Lower leg skin (tissue), 4 donors: ENCODE measurements at regions not wholly inside any gene's neighbourhood (a gene's known extent, or its start where the extent isn't known, plus 50 kb on each side); places are given as distances from the start of the nearest gene placed in this dataset.

Experiments used
- DNase-seq, 2 donors: peaks; one replicate each; pipeline ENCODE4 v3.0.0-alpha.2; 2019; ENCODE audit warnings: low spot score in 2 of 2
- H3K4me3 ChIP-seq: fragments of 200-600 bp; sonication (generic); 2 replicates; pipeline ENCODE4 v1.5.1; 2017; ENCODE audit warnings: mild to moderate bottlenecking, low read depth; ENCODE audit not compliant: poor library complexity, severe bottlenecking
- CTCF ChIP-seq, 3 donors: fragments of 450-650 bp; IDR thresholded peaks; one replicate each; pipeline ENCODE4 v1.5.1; 2016; ENCODE audit warnings: antibody characterized with exemption in 3 of 3, mild to moderate bottlenecking in 3 of 3, moderate library complexity in 2 of 3
- POLR2A ChIP-seq, 2 donors: fragments of 450-650 bp; IDR thresholded peaks; one replicate each; pipeline ENCODE4 v1.6.1; 2016 to 2017; ENCODE audit warnings: antibody characterized with exemption in 2 of 2, mild to moderate bottlenecking in 1 of 2, moderate library complexity in 1 of 2
- WGBS, 2 donors: methylation state at CpG; one replicate each; pipeline ENCODE4 v1.1.5; 2018; 5-methylcytosine and 5-hydroxymethylcytosine counted together
- intact Hi-C: fragments of 100-400 bp; cut with DNase I; formaldehyde crosslinking; loops from one replicate; pipeline ENCODE4 v1.15.0; 2023; ENCODE audit warnings: low total_unique reads

GRCh38 chr3:25903371-25904129 lies 113.7 kb downstream of the OXSM start:
- WGBS, 2 donors: 87 to 93% methylated on average over 3 of the region's 3 CpGs

GRCh38 chr3:25904206-25904605 lies 114.3 kb downstream of the OXSM start:
- 67 to 74% methylated on average over 3 of the region's 3 CpGs for WGBS, 2 donors
- intact Hi-C loops: no loop called here

More at GRCh38 chr3:25903371-25904129, 113.7 kb downstream of the OXSM start:
- no peak for DNase-seq
- no peak for TF ChIP-seq POLR2A (IDR thresholded peaks at IDR 0.05)
- TF ChIP-seq CTCF (IDR thresholded peaks at IDR 0.05): no peak
- intact Hi-C loops: no loop called here
- no peak overlapping the region for H3K4me3 ChIP-seq

GRCh38 chr3:25906132-25906906 lies 116.4 kb downstream of the OXSM start:
- H3K4me3 ChIP-seq: no peak overlapping the region
- DNase-seq: no peak
- intact Hi-C loops: no loop called here
- TF ChIP-seq POLR2A (IDR thresholded peaks at IDR 0.05): no peak
- TF ChIP-seq CTCF (IDR thresholded peaks at IDR 0.05): no peak
- WGBS, 2 donors: 74 to 75% methylated on average over 4 of the region's 4 CpGs

More at GRCh38 chr3:25904206-25904605, 114.3 kb downstream of the OXSM start:
- no peak for DNase-seq
- no peak overlapping the region for H3K4me3 ChIP-seq
- TF ChIP-seq CTCF (IDR thresholded peaks at IDR 0.05) (no peak), POLR2A (IDR thresholded peaks at IDR 0.05) (no peak)

GRCh38 chr3:25907081-25907480 lies 117.2 kb downstream of the OXSM start:
- H3K4me3 ChIP-seq: no peak overlapping the region
- intact Hi-C loops: no loop called here
- WGBS, 2 donors: 28 to 38% methylated on average over 2 of the region's 2 CpGs
- DNase-seq: no peak
- no peak for TF ChIP-seq POLR2A (IDR thresholded peaks at IDR 0.05)
- no peak for TF ChIP-seq CTCF (IDR thresholded peaks at IDR 0.05)

- WGBS, 2 donors: 73 to 77% methylated on average over 2 of the region's 2 CpGs
- no peak overlapping the region for H3K4me3 ChIP-seq
- intact Hi-C loops: no loop called here
- no peak for DNase-seq
- TF ChIP-seq POLR2A (IDR thresholded peaks at IDR 0.05) (no peak), CTCF (IDR thresholded peaks at IDR 0.05) (no peak)
Measured at GRCh38 chr3:25910105-25910504, 120.2 kb downstream of the OXSM start.
